Astrocyte of the spinal cord (primary cell): ENCODE measurements at regions not wholly inside any gene's neighbourhood (a gene's known extent, or its start where the extent isn't known, plus 50 kb on each side); places are given as distances from the start of the nearest gene placed in this dataset.
A peak's percentile ranks its signal among the peaks of the same experiment; 100 is the strongest.
"Not testable (repeated sequence)": the region's sequence is repeated elsewhere in the genome, so short reads cannot be mapped to it uniquely, and the experiment has no call there.

Experiments used
- DNase-seq: peaks from one replicate; pipeline ENCODE4 v3.0.0; 2011; ENCODE audit warnings: low read depth, low spot score
- H3K4me3 ChIP-seq: 2 replicates; pipeline ENCODE4 v1.5.1; 2011; ENCODE audit warnings: low read depth, mild to moderate bottlenecking, low read length, moderate library complexity
- CTCF ChIP-seq: IDR thresholded peaks from 2 replicates; pipeline ENCODE4 v1.5.1; 2012; ENCODE audit warnings: low read depth, mild to moderate bottlenecking, low read length, inconsistent platforms
- in situ Hi-C: cut with HindIII; loops from 2 replicates; pipeline ENCODE4 v1.10.0; 2017; ENCODE audit warnings: low sequenced_read_pairs

- TF ChIP-seq CTCF: no peak
- in situ Hi-C loops: no loop called here
- H3K4me3 ChIP-seq: no peak overlapping the region
- DNase-seq: peak; percentile 90
Measured at GRCh38 chr2:61620244-61621159, 82.3 kb upstream of the XPO1 start.

GRCh38 chr2:61619561-61619960 is 81.4 kb upstream of the XPO1 start:
- in situ Hi-C loops: no loop called here
- TF ChIP-seq CTCF: no peak
- DNase-seq: no peak
- H3K4me3 ChIP-seq: no peak overlapping the region

- TF ChIP-seq CTCF: no peak
- H3K4me3 ChIP-seq: no peak overlapping the region
- no peak for DNase-seq
- in situ Hi-C loops: no loop called here
Measured at GRCh38 chr2:61617610-61618009, 79.5 kb upstream of the XPO1 start.

GRCh38 chr2:61605245-61605644 is 67.1 kb upstream of the XPO1 start:
- no peak for DNase-seq
- H3K4me3 ChIP-seq: no peak overlapping the region
- in situ Hi-C loops: no loop called here
- no peak for TF ChIP-seq CTCF

GRCh38 chr2:61604433-61604832 is 66.3 kb upstream of the XPO1 start:
- peak; percentile 15 for DNase-seq
- H3K4me3 ChIP-seq: no peak overlapping the region
- in situ Hi-C loops: no loop called here
- TF ChIP-seq CTCF: no peak

GRCh38 chr2:61598515-61599156 is 60.5 kb upstream of the XPO1 start:
- H3K4me3 ChIP-seq, in situ Hi-C loops: not testable (repeated sequence)
- peak; percentile 19 for DNase-seq
